ENCODE measurements at regions not wholly inside any gene's neighbourhood (a gene's known extent, or its start where the extent isn't known, plus 50 kb on each side); places are given as distances from the start of the nearest gene placed in this dataset.

DNA sequence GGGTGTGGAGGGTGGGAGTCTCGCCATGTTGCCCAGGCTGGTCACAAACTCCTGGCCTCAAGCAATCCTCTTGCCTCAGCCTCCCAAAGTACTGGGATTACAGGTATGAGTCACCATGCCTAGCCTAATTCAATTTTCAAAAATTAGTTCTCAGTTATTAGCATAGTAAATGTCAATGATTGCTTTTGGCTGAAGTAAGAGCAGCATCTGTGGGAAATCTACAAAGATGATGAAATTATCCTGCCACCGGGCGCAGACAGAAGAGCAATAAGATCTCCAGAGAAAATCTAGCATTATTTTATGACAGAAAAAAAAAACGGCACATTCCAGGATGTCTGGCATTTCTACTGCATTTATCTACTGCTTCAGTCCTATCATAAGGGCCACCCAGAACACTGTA, 97.9 kb upstream of the DAAM1 start:
- TF ChIP-seq, protein P1, sequence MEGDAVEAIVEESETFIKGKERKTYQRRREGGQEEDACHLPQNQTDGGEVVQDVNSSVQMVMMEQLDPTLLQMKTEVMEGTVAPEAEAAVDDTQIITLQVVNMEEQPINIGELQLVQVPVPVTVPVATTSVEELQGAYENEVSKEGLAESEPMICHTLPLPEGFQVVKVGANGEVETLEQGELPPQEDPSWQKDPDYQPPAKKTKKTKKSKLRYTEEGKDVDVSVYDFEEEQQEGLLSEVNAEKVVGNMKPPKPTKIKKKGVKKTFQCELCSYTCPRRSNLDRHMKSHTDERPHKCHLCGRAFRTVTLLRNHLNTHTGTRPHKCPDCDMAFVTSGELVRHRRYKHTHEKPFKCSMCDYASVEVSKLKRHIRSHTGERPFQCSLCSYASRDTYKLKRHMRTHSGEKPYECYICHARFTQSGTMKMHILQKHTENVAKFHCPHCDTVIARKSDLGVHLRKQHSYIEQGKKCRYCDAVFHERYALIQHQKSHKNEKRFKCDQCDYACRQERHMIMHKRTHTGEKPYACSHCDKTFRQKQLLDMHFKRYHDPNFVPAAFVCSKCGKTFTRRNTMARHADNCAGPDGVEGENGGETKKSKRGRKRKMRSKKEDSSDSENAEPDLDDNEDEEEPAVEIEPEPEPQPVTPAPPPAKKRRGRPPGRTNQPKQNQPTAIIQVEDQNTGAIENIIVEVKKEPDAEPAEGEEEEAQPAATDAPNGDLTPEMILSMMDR (IDR thresholded peaks at IDR 0.05) = no peak
- TF ChIP-seq EZH2 (IDR thresholded peaks at IDR 0.05; ENCODE audit: borderline replicate concordance, insufficient read depth, low read depth, low read length, poor library complexity, severe bottlenecking) = no peak

All from B cell (primary cell).